Endothelial cell of umbilical vein (primary cell): ENCODE measurements at regions not wholly inside any gene's neighbourhood (a gene's known extent, or its start where the extent isn't known, plus 50 kb on each side); places are given as distances from the start of the nearest gene placed in this dataset.

Source experiments
- EZH2 ChIP-seq: IDR thresholded peaks from 2 replicates; pipeline ENCODE4 v1.6.1; 2012; ENCODE audit warnings: borderline replicate concordance, low read depth, mild to moderate bottlenecking, moderate library complexity, low read length, inconsistent platforms; ENCODE audit not compliant: severe bottlenecking
- FOS ChIP-seq: IDR thresholded peaks from 2 replicates; pipeline ENCODE4 v1.6.1; 2011; ENCODE audit warnings: mild to moderate bottlenecking, low read length, moderate library complexity, borderline replicate concordance; ENCODE audit not compliant: insufficient read depth
- GATA2 ChIP-seq: IDR thresholded peaks from 2 replicates; pipeline ENCODE4 v1.7.0; 2011; ENCODE audit warnings: low read depth, mild to moderate bottlenecking, moderate library complexity, mixed read lengths, low read length; ENCODE audit not compliant: insufficient read length, insufficient read depth
- JUN ChIP-seq: IDR thresholded peaks from 2 replicates; pipeline ENCODE4 v1.6.1; 2011; ENCODE audit warnings: borderline replicate concordance, low read depth; ENCODE audit not compliant: insufficient read length, insufficient read depth
- MYC ChIP-seq: IDR thresholded peaks from one replicate; pipeline ENCODE4 v1.6.1; 2011; ENCODE audit warnings: mild to moderate bottlenecking, low read depth, low read length
- POLR2A ChIP-seq: IDR thresholded peaks from 2 replicates; pipeline ENCODE4 v1.6.1; 2012; ENCODE audit warnings: low read depth, mild to moderate bottlenecking, control low read depth, low read length
- POLR2AphosphoS5 ChIP-seq: IDR thresholded peaks from 2 replicates; pipeline ENCODE4 v1.6.1; 2012; ENCODE audit warnings: low read depth, mild to moderate bottlenecking, control low read depth, low read length, moderate library complexity; ENCODE audit not compliant: insufficient read depth
- TF ChIP-seq, protein P1 (sequence below): IDR thresholded peaks from 2 replicates; pipeline ENCODE4 v1.6.1; 2011; ENCODE audit not compliant: insufficient read depth, insufficient read length
- TF ChIP-seq, protein P2 (sequence below), 2 donors: IDR thresholded peaks; 1 replicate in 1 of 2; 2 replicates in 1 of 2; pipeline ENCODE4 v1.5.1; 2011; ENCODE audit warnings: low read length in 2 of 2, mild to moderate bottlenecking in 2 of 2, moderate library complexity in 2 of 2, control low read depth in 1 of 2, inconsistent platforms in 1 of 2, low read depth in 1 of 2; ENCODE audit not compliant: insufficient read depth in 1 of 2; ENCODE audit errors: extremely low read depth in 1 of 2

GRCh38 chr19:30653646-30654386, 281.6 kb downstream of the ZNF536 start:
- TF ChIP-seq EZH2 (no peak), POLR2AphosphoS5 (no peak), POLR2A (no peak), FOS (no peak), MYC (no peak), JUN (no peak), GATA2 (no peak)
- TF ChIP-seq, protein P1, sequence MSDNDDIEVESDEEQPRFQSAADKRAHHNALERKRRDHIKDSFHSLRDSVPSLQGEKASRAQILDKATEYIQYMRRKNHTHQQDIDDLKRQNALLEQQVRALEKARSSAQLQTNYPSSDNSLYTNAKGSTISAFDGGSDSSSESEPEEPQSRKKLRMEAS, result no peak
- TF ChIP-seq, protein P2, sequence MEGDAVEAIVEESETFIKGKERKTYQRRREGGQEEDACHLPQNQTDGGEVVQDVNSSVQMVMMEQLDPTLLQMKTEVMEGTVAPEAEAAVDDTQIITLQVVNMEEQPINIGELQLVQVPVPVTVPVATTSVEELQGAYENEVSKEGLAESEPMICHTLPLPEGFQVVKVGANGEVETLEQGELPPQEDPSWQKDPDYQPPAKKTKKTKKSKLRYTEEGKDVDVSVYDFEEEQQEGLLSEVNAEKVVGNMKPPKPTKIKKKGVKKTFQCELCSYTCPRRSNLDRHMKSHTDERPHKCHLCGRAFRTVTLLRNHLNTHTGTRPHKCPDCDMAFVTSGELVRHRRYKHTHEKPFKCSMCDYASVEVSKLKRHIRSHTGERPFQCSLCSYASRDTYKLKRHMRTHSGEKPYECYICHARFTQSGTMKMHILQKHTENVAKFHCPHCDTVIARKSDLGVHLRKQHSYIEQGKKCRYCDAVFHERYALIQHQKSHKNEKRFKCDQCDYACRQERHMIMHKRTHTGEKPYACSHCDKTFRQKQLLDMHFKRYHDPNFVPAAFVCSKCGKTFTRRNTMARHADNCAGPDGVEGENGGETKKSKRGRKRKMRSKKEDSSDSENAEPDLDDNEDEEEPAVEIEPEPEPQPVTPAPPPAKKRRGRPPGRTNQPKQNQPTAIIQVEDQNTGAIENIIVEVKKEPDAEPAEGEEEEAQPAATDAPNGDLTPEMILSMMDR (IDR thresholded peaks at IDR 0.05; ENCODE audit: extremely low read depth in 1 of 2, insufficient read depth in 1 of 2, low read depth in 1 of 2, low read length in 2 of 2), result no peak
